A549 (cell line): ENCODE measurements at regions not wholly inside any gene's neighbourhood (a gene's known extent, or its start where the extent isn't known, plus 50 kb on each side); places are given as distances from the start of the nearest gene placed in this dataset.
A peak's percentile ranks its signal among the peaks of the same experiment; 100 is the strongest.

Experiments used
- ATAC-seq, 2 experiments: fragments of 200-7000 bp in 1 of 2; fragments of >200 bp in 1 of 2; cut with Nextera tagmentation in 1 of 2; cut with Tn5 transposase in 1 of 2; 3 replicates each; pipeline versions ENCODE4 v1.8.0 to v1.9.1; 2018 to 2020; ENCODE audit warnings: mild to moderate bottlenecking in 1 of 2, moderate library complexity in 1 of 2
- CTCF ChIA-PET: fragments of 300-600 bp; sonication (Branson Sonifier 250); formaldehyde crosslinking; extraction: SDS; loops from one replicate; lab custom pipeline; 2021; ENCODE audit warnings: antibody characterized with exemption, inconsistent platforms; lab: Yijun Ruan, JAX
- POLR2A ChIA-PET: fragments of 350-600 bp; formaldehyde crosslinking; extraction: SDS; loops from one replicate; lab custom pipeline; 2021; ENCODE audit warnings: antibody characterized with exemption, inconsistent platforms; lab: Yijun Ruan, JAX
- DNase-seq, 2 experiments: peaks; one replicate each; pipeline versions ENCODE4 v3.0.0 to v3.0.0-alpha.2; 2011 to 2016; ENCODE audit warnings: low read depth in 1 of 2, low spot score in 1 of 2
- FAIRE-seq: peaks from 2 replicates; lab custom pipeline; 2011; peaks lifted over from hg19 to GRCh38; lab: Jason Lieb, UNC
- H3K27ac ChIP-seq, 2 experiments: fragments of >200 bp; sonication (Bioruptor Twin); formaldehyde crosslinking; 3 replicates each; pipeline ENCODE4 v1.5.1; 2016 to 2017
- H3K4me1 ChIP-seq: fragments of >200 bp; sonication (Bioruptor Twin); formaldehyde crosslinking; 3 replicates; pipeline ENCODE4 v1.6.1; 2016
- H3K4me2 ChIP-seq: fragments of >200 bp; sonication (Bioruptor Twin); formaldehyde crosslinking; 3 replicates; pipeline ENCODE4 v1.6.1; 2016
- H3K4me3 ChIP-seq: fragments of >200 bp; sonication (Bioruptor Twin); formaldehyde crosslinking; 3 replicates; pipeline ENCODE4 v1.5.1; 2016
- H3K9me3 ChIP-seq: fragments of >200 bp; sonication (Bioruptor Twin); formaldehyde crosslinking; 3 replicates; pipeline ENCODE4 v1.6.1; 2016
- ATOH8 ChIP-seq: fragments of 250-450 bp; sonication (Bioruptor Pico); IDR thresholded peaks from 2 replicates; pipeline ENCODE4 v1.5.0; 2020; ENCODE audit warnings: low read depth, mild to moderate bottlenecking, moderate library complexity
- BHLHE40 ChIP-seq: IDR thresholded peaks from 2 replicates; pipeline ENCODE4 v1.6.1; 2012; ENCODE audit warnings: low read depth, low read length, inconsistent platforms
- CBX2 ChIP-seq: fragments of 200-600 bp; sonication (generic); IDR thresholded peaks from 2 replicates; pipeline ENCODE4 v1.6.1; 2016; ENCODE audit warnings: low read depth, mild to moderate bottlenecking, borderline replicate concordance
- CHD2 ChIP-seq: fragments of 150-350 bp; IDR thresholded peaks from 2 replicates; pipeline ENCODE4 v1.6.1; 2014; ENCODE audit warnings: low read length; ENCODE audit not compliant: partially characterized antibody
- CHD4 ChIP-seq: fragments of 200-600 bp; sonication (generic); IDR thresholded peaks from 2 replicates; pipeline ENCODE4 v1.6.1; 2016; ENCODE audit warnings: antibody characterized with exemption, mild to moderate bottlenecking, borderline replicate concordance
- CTCF ChIP-seq: fragments of >200 bp; sonication (Bioruptor Twin); formaldehyde crosslinking; IDR thresholded peaks from 3 replicates; pipeline ENCODE4 v1.5.1; 2016
- EP300 ChIP-seq, 2 experiments: fragments of >200 bp; sonication (Bioruptor Twin); formaldehyde crosslinking; IDR thresholded peaks; 2 replicates in 1 of 2; 3 replicates in 1 of 2; pipeline ENCODE4 v1.6.1; 2016 to 2017
- ESRRA ChIP-seq: fragments of 150-350 bp; IDR thresholded peaks from 2 replicates; pipeline ENCODE4 v1.6.1; 2014; ENCODE audit warnings: mild to moderate bottlenecking, low read length, borderline replicate concordance
- FOSL2 ChIP-seq, 2 experiments: fragments of 450-650 bp in 1 of 2; fragments of >200 bp in 1 of 2; sonication (Bioruptor Twin) in 1 of 2; formaldehyde crosslinking; IDR thresholded peaks; 2 replicates each; pipeline versions ENCODE4 v1.5.0 to v1.6.1; 2016 to 2020; ENCODE audit warnings: mild to moderate bottlenecking in 1 of 2, moderate library complexity in 1 of 2
- HDAC2 ChIP-seq: fragments of 200-600 bp; sonication (generic); IDR thresholded peaks from 2 replicates; pipeline ENCODE4 v1.6.1; 2016
- HOXB5 ChIP-seq: fragments of 250-450 bp; sonication (Bioruptor Pico); IDR thresholded peaks from 2 replicates; pipeline ENCODE4 v1.5.0; 2020; ENCODE audit warnings: mild to moderate bottlenecking, moderate library complexity
- JUNB ChIP-seq: fragments of >200 bp; sonication (Bioruptor Twin); formaldehyde crosslinking; IDR thresholded peaks from 2 replicates; pipeline ENCODE4 v1.6.1; 2016
- KDM5A ChIP-seq: fragments of 200-600 bp; sonication (generic); IDR thresholded peaks from 2 replicates; pipeline ENCODE4 v1.6.1; 2016; ENCODE audit warnings: antibody characterized with exemption, mild to moderate bottlenecking
- MAFK ChIP-seq: fragments of 450-650 bp; IDR thresholded peaks from 2 replicates; pipeline ENCODE4 v1.6.1; 2014; ENCODE audit not compliant: partially characterized antibody
- MYC ChIP-seq: IDR thresholded peaks from 2 replicates; pipeline ENCODE4 v1.6.1; 2012; ENCODE audit warnings: mild to moderate bottlenecking, inconsistent platforms, low read length, improper control_type of control experiment, borderline replicate concordance
- NFE2L2 ChIP-seq: fragments of 150-350 bp; conservative IDR thresholded peaks from 2 replicates; pipeline ENCODE4 v1.6.1; 2014; ENCODE audit warnings: low read length
- RAD21 ChIP-seq, 2 experiments: fragments of >200 bp in 1 of 2; sonication (Bioruptor Twin) in 1 of 2; formaldehyde crosslinking in 1 of 2; IDR thresholded peaks in 1 of 2; conservative IDR thresholded peaks in 1 of 2; 2 replicates in 1 of 2; 3 replicates in 1 of 2; pipeline ENCODE4 v1.6.1; 2012 to 2018; ENCODE audit warnings: inconsistent platforms in 1 of 2
- RCOR1 ChIP-seq: fragments of 150-350 bp; IDR thresholded peaks from 2 replicates; pipeline ENCODE4 v1.6.1; 2014; ENCODE audit warnings: antibody characterized with exemption, low read length, low read depth
- SREBF2 ChIP-seq: fragments of 450-650 bp; IDR thresholded peaks from 2 replicates; pipeline ENCODE4 v1.6.1; 2014; ENCODE audit warnings: mild to moderate bottlenecking, moderate library complexity
- WGBS: methylation state at CpG from one replicate; pipeline ENCODE4 v1.1.6; 2017; ENCODE audit errors: missing lambda C conversion rate; 5-methylcytosine and 5-hydroxymethylcytosine counted together
- TF ChIP-seq, protein P1 (sequence below): IDR thresholded peaks from 2 replicates; pipeline ENCODE4 v1.6.1; 2012; ENCODE audit warnings: low read depth, borderline replicate concordance
- TF ChIP-seq, protein P2 (sequence below): fragments of 200-600 bp; sonication (generic); IDR thresholded peaks from 2 replicates; pipeline ENCODE4 v1.6.1; 2016; ENCODE audit warnings: antibody characterized with exemption, mild to moderate bottlenecking, moderate library complexity
- TF ChIP-seq, protein P3 (sequence below): IDR thresholded peaks from 2 replicates; pipeline ENCODE4 v1.6.1; 2012
- TF ChIP-seq, protein P4 (sequence below): fragments of 250-450 bp; sonication (Bioruptor Pico); IDR thresholded peaks from 2 replicates; pipeline ENCODE4 v1.5.0; 2021; ENCODE audit warnings: mild to moderate bottlenecking, moderate library complexity, borderline replicate concordance

- peak overlapping the region; percentile 80 for H3K4me2 ChIP-seq
- ATAC-seq (peak; percentile 44 to 59; a peak in 5 of 6 replicates), DNase-seq (peak in 1 of 2 experiments; percentile 55), FAIRE-seq (no peak)
- TF ChIP-seq MYC (no peak), CHD2 (no peak), EP300 (IDR thresholded peaks at IDR 0.05) (no peak), HOXB5 (no peak), JUNB (no peak), CBX2 (no peak), MAFK (no peak)
- TF ChIP-seq, protein P1, sequence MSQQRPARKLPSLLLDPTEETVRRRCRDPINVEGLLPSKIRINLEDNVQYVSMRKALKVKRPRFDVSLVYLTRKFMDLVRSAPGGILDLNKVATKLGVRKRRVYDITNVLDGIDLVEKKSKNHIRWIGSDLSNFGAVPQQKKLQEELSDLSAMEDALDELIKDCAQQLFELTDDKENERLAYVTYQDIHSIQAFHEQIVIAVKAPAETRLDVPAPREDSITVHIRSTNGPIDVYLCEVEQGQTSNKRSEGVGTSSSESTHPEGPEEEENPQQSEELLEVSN = no peak
- TF ChIP-seq, protein P2, sequence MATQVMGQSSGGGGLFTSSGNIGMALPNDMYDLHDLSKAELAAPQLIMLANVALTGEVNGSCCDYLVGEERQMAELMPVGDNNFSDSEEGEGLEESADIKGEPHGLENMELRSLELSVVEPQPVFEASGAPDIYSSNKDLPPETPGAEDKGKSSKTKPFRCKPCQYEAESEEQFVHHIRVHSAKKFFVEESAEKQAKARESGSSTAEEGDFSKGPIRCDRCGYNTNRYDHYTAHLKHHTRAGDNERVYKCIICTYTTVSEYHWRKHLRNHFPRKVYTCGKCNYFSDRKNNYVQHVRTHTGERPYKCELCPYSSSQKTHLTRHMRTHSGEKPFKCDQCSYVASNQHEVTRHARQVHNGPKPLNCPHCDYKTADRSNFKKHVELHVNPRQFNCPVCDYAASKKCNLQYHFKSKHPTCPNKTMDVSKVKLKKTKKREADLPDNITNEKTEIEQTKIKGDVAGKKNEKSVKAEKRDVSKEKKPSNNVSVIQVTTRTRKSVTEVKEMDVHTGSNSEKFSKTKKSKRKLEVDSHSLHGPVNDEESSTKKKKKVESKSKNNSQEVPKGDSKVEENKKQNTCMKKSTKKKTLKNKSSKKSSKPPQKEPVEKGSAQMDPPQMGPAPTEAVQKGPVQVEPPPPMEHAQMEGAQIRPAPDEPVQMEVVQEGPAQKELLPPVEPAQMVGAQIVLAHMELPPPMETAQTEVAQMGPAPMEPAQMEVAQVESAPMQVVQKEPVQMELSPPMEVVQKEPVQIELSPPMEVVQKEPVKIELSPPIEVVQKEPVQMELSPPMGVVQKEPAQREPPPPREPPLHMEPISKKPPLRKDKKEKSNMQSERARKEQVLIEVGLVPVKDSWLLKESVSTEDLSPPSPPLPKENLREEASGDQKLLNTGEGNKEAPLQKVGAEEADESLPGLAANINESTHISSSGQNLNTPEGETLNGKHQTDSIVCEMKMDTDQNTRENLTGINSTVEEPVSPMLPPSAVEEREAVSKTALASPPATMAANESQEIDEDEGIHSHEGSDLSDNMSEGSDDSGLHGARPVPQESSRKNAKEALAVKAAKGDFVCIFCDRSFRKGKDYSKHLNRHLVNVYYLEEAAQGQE = no peak
- WGBS = 55% methylated on average over 3 of the region's 3 CpGs
- CTCF ChIA-PET = interaction anchor here (0.6 to 2.3 kb wide), 4 partner anchors 9 to 264 kb away, joined by 3 to 10 read pairs (median 6); a partner anchor contains a TSS
- H3K9me3 ChIP-seq = no peaks in the 10 kb centered on the region
- H3K27ac ChIP-seq = peak overlapping the region; percentile 85 to 88
- no peak overlapping the region for H3K4me3 ChIP-seq
- POLR2A ChIA-PET = no interaction called here
- peaks cover 72% of the 10 kb centered on the region for H3K4me1 ChIP-seq
Observed at GRCh38 chr12:107395817-107396216, 289.8 kb upstream of the PWP1 start.

DNA sequence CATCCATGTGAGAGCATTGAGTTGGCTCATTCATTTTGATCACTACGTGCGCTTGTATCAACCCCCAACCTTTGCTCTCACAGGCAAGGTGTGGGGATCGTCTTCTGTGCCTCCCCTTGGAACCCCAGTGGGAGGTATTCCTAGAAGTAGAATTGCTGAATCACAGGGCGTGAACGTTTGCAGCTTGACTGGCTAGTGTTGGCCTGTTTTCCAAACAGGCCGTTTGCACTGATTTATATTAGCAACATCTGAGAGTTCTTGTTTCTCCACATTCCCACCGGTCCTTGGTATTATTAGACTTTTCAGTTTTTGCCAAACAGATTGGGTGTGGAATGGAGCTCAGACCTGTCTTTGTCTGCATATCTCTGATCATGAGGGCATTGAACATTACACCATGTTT lies 288.6 kb upstream of the PWP1 start:
- peak; percentile 41 to 87 for DNase-seq
- peak overlapping the region; percentile 85 to 88 for H3K27ac ChIP-seq
- CTCF ChIA-PET = interaction anchor here (0.7 to 14.6 kb wide), 2 partner anchors 264 to 303 kb away, joined by 3 to 217 read pairs; no protein-coding TSS in a partner anchor
- WGBS = 6% methylated on average over 7 of the region's 7 CpGs
- peaks cover 84% of the 10 kb centered on the region for H3K4me1 ChIP-seq
- TF ChIP-seq NFE2L2 (peak; percentile 43; the same call in 1 of the 2 replicates), CTCF (no peak), MAFK (peak; percentile 82), RAD21 (conservative IDR thresholded peaks at IDR 0.05 in 1 of 2, IDR thresholded peaks at IDR 0.05 in 1 of 2) (0 out of 5 replicates have a peak, but pooled peaks of 1 of the 2 experiments have one; percentile 12), EP300 (IDR thresholded peaks at IDR 0.05) (peak in 1 of 2 experiments; percentile 17; a peak in 2 of 5 replicates)
- TF ChIP-seq, protein P3, sequence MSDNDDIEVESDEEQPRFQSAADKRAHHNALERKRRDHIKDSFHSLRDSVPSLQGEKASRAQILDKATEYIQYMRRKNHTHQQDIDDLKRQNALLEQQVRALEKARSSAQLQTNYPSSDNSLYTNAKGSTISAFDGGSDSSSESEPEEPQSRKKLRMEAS = 0 out of 2 replicates have a peak, but pooled peaks have one; percentile 27
- TF ChIP-seq, all 56 proteins: peak for 5
- peak overlapping the region; percentile 80 for H3K4me2 ChIP-seq
- H3K4me3 ChIP-seq = no peak overlapping the region
- H3K9me3 ChIP-seq = no peaks in the 10 kb centered on the region
- POLR2A ChIA-PET = no interaction called here
- FAIRE-seq (peak; percentile 82), ATAC-seq (peak; percentile 45 to 72; a peak in 5 of 6 replicates)

- DNase-seq (no peak), ATAC-seq (no peak), FAIRE-seq (no peak)
- Histone ChIP-seq H3K4me1 (peaks cover 85% of the 10 kb centered on the region), H3K4me2 (peak overlapping the region; percentile 80), H3K9me3 (no peaks in the 10 kb centered on the region), H3K4me3 (no peak overlapping the region), H3K27ac (peak overlapping the region; percentile 85 to 88)
- WGBS = 84% methylated on average over 11 of the region's 11 CpGs
- ChIA-PET POLR2A (no interaction called here), CTCF (interaction anchor here (1.2 to 14.6 kb wide), 7 partner anchors 9 to 265 kb away, joined by 3 to 217 read pairs (median 4); no protein-coding TSS in a partner anchor)
- TF ChIP-seq RCOR1 (no peak), ESRRA (no peak), HDAC2 (no peak), SREBF2 (no peak), CHD4 (no peak), BHLHE40 (no peak), ATOH8 (CRISPR knock-in tag) (no peak), CHD2 (no peak), FOSL2 (IDR thresholded peaks at IDR 0.05) (no peak), FOSL2 (CRISPR knock-in tag; IDR thresholded peaks at IDR 0.05) (no peak), KDM5A (no peak)
- TF ChIP-seq, protein P4, sequence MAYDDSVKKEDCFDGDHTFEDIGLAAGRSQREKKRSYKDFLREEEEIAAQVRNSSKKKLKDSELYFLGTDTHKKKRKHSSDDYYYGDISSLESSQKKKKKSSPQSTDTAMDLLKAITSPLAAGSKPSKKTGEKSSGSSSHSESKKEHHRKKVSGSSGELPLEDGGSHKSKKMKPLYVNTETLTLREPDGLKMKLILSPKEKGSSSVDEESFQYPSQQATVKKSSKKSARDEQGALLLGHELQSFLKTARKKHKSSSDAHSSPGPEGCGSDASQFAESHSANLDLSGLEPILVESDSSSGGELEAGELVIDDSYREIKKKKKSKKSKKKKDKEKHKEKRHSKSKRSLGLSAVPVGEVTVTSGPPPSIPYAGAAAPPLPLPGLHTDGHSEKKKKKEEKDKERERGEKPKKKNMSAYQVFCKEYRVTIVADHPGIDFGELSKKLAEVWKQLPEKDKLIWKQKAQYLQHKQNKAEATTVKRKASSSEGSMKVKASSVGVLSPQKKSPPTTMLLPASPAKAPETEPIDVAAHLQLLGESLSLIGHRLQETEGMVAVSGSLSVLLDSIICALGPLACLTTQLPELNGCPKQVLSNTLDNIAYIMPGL (CRISPR knock-in tag) = no peak
Observed at GRCh38 chr12:107397890-107398500, 287.6 kb upstream of the PWP1 start.
